ENCODE measurements at regions not wholly inside any gene's neighbourhood (a gene's known extent, or its start where the extent isn't known, plus 50 kb on each side); places are given as distances from the start of the nearest gene placed in this dataset.

- Histone ChIP-seq H3K9me3 (ENCODE audit: control insufficient read depth, insufficient read depth, low read length) (no peaks in the 10 kb centered on the region), H3K36me3 (ENCODE audit: control insufficient read depth, insufficient read depth, low read length) (no peaks in the 10 kb centered on the region), H3K4me1 (ENCODE audit: control insufficient read depth, insufficient read depth, low read length) (no peaks in the 10 kb centered on the region), H3K9ac (ENCODE audit: low read depth, low read length) (no peak overlapping the region), H3K4me3 (ENCODE audit: low read depth, low read length) (no peak overlapping the region), H3K27me3 (ENCODE audit: control insufficient read depth, insufficient read depth, low read length) (no peaks in the 10 kb centered on the region)
Measured at GRCh38 chr6:121748850-121749249, 313.4 kb downstream of the GJA1 start.

- H3K4me1 ChIP-seq (ENCODE audit: control insufficient read depth, insufficient read depth, low read length), result no peaks in the 10 kb centered on the region
- H3K9me3 ChIP-seq (ENCODE audit: control insufficient read depth, insufficient read depth, low read length), result no peaks in the 10 kb centered on the region
- H3K9ac ChIP-seq (ENCODE audit: low read depth, low read length), result no peak overlapping the region
- H3K36me3 ChIP-seq (ENCODE audit: control insufficient read depth, insufficient read depth, low read length), result no peaks in the 10 kb centered on the region
- no peak overlapping the region for H3K4me3 ChIP-seq (ENCODE audit: low read depth, low read length)
- H3K27me3 ChIP-seq (ENCODE audit: control insufficient read depth, insufficient read depth, low read length), result no peaks in the 10 kb centered on the region
Measured at GRCh38 chr6:121755485-121755884, 320.0 kb downstream of the GJA1 start.

- no peak overlapping the region for H3K9ac ChIP-seq (ENCODE audit: low read depth, low read length)
- H3K4me1 ChIP-seq (ENCODE audit: control insufficient read depth, insufficient read depth, low read length), result no peaks in the 10 kb centered on the region
- no peaks in the 10 kb centered on the region for H3K9me3 ChIP-seq (ENCODE audit: control insufficient read depth, insufficient read depth, low read length)
- no peaks in the 10 kb centered on the region for H3K36me3 ChIP-seq (ENCODE audit: control insufficient read depth, insufficient read depth, low read length)
- no peak overlapping the region for H3K4me3 ChIP-seq (ENCODE audit: low read depth, low read length)
- no peaks in the 10 kb centered on the region for H3K27me3 ChIP-seq (ENCODE audit: control insufficient read depth, insufficient read depth, low read length)
Measured at GRCh38 chr6:121756666-121757065, 321.2 kb downstream of the GJA1 start.

GRCh38 chr6:121759370-121759769, 323.9 kb downstream of the GJA1 start:
- Histone ChIP-seq H3K4me3 (ENCODE audit: low read depth, low read length) (no peak overlapping the region), H3K9ac (ENCODE audit: low read depth, low read length) (no peak overlapping the region), H3K36me3 (ENCODE audit: control insufficient read depth, insufficient read depth, low read length) (no peaks in the 10 kb centered on the region), H3K9me3 (ENCODE audit: control insufficient read depth, insufficient read depth, low read length) (no peaks in the 10 kb centered on the region), H3K4me1 (ENCODE audit: control insufficient read depth, insufficient read depth, low read length) (no peaks in the 10 kb centered on the region), H3K27me3 (ENCODE audit: control insufficient read depth, insufficient read depth, low read length) (no peaks in the 10 kb centered on the region)

GRCh38 chr6:121760191-121760590, 324.7 kb downstream of the GJA1 start:
- Histone ChIP-seq H3K36me3 (ENCODE audit: control insufficient read depth, insufficient read depth, low read length) (no peaks in the 10 kb centered on the region), H3K4me1 (ENCODE audit: control insufficient read depth, insufficient read depth, low read length) (no peaks in the 10 kb centered on the region), H3K9ac (ENCODE audit: low read depth, low read length) (no peak overlapping the region), H3K27me3 (ENCODE audit: control insufficient read depth, insufficient read depth, low read length) (no peaks in the 10 kb centered on the region), H3K4me3 (ENCODE audit: low read depth, low read length) (no peak overlapping the region), H3K9me3 (ENCODE audit: control insufficient read depth, insufficient read depth, low read length) (no peaks in the 10 kb centered on the region)

- Histone ChIP-seq H3K36me3 (ENCODE audit: control insufficient read depth, insufficient read depth, low read length) (no peaks in the 10 kb centered on the region), H3K4me3 (ENCODE audit: low read depth, low read length) (no peak overlapping the region), H3K9me3 (ENCODE audit: control insufficient read depth, insufficient read depth, low read length) (no peaks in the 10 kb centered on the region), H3K4me1 (ENCODE audit: control insufficient read depth, insufficient read depth, low read length) (no peaks in the 10 kb centered on the region), H3K27me3 (ENCODE audit: control insufficient read depth, insufficient read depth, low read length) (no peaks in the 10 kb centered on the region), H3K9ac (ENCODE audit: low read depth, low read length) (no peak overlapping the region)
Measured at GRCh38 chr6:121760745-121761144, 325.3 kb downstream of the GJA1 start.

- no peak overlapping the region for H3K4me3 ChIP-seq (ENCODE audit: low read depth, low read length)
- H3K9me3 ChIP-seq (ENCODE audit: control insufficient read depth, insufficient read depth, low read length), result no peaks in the 10 kb centered on the region
- no peak overlapping the region for H3K9ac ChIP-seq (ENCODE audit: low read depth, low read length)
- no peaks in the 10 kb centered on the region for H3K27me3 ChIP-seq (ENCODE audit: control insufficient read depth, insufficient read depth, low read length)
- no peaks in the 10 kb centered on the region for H3K36me3 ChIP-seq (ENCODE audit: control insufficient read depth, insufficient read depth, low read length)
- H3K4me1 ChIP-seq (ENCODE audit: control insufficient read depth, insufficient read depth, low read length), result no peaks in the 10 kb centered on the region
Measured at GRCh38 chr6:121764493-121764892, 329.0 kb downstream of the GJA1 start.

- Histone ChIP-seq H3K4me1 (ENCODE audit: control insufficient read depth, insufficient read depth, low read length) (no peaks in the 10 kb centered on the region), H3K9ac (ENCODE audit: low read depth, low read length) (no peak overlapping the region), H3K9me3 (ENCODE audit: control insufficient read depth, insufficient read depth, low read length) (no peaks in the 10 kb centered on the region), H3K4me3 (ENCODE audit: low read depth, low read length) (no peak overlapping the region), H3K27me3 (ENCODE audit: control insufficient read depth, insufficient read depth, low read length) (no peaks in the 10 kb centered on the region), H3K36me3 (ENCODE audit: control insufficient read depth, insufficient read depth, low read length) (no peaks in the 10 kb centered on the region)
Measured at GRCh38 chr6:121765060-121765459, 329.6 kb downstream of the GJA1 start.

GRCh38 chr6:121767211-121767610, 331.8 kb downstream of the GJA1 start:
- no peaks in the 10 kb centered on the region for H3K4me1 ChIP-seq (ENCODE audit: control insufficient read depth, insufficient read depth, low read length)
- H3K4me3 ChIP-seq (ENCODE audit: low read depth, low read length), result no peak overlapping the region
- H3K9ac ChIP-seq (ENCODE audit: low read depth, low read length), result no peak overlapping the region
- H3K36me3 ChIP-seq (ENCODE audit: control insufficient read depth, insufficient read depth, low read length), result no peaks in the 10 kb centered on the region
- H3K27me3 ChIP-seq (ENCODE audit: control insufficient read depth, insufficient read depth, low read length), result no peaks in the 10 kb centered on the region
- no peaks in the 10 kb centered on the region for H3K9me3 ChIP-seq (ENCODE audit: control insufficient read depth, insufficient read depth, low read length)

GRCh38 chr6:121770943-121771342, 335.5 kb downstream of the GJA1 start:
- Histone ChIP-seq H3K9ac (ENCODE audit: low read depth, low read length) (no peak overlapping the region), H3K9me3 (ENCODE audit: control insufficient read depth, insufficient read depth, low read length) (no peaks in the 10 kb centered on the region), H3K27me3 (ENCODE audit: control insufficient read depth, insufficient read depth, low read length) (no peaks in the 10 kb centered on the region), H3K4me3 (ENCODE audit: low read depth, low read length) (no peak overlapping the region), H3K36me3 (ENCODE audit: control insufficient read depth, insufficient read depth, low read length) (no peaks in the 10 kb centered on the region), H3K4me1 (ENCODE audit: control insufficient read depth, insufficient read depth, low read length) (no peaks in the 10 kb centered on the region)

- no peaks in the 10 kb centered on the region for H3K36me3 ChIP-seq (ENCODE audit: control insufficient read depth, insufficient read depth, low read length)
- H3K4me1 ChIP-seq (ENCODE audit: control insufficient read depth, insufficient read depth, low read length), result no peaks in the 10 kb centered on the region
- H3K4me3 ChIP-seq (ENCODE audit: low read depth, low read length), result no peak overlapping the region
- no peak overlapping the region for H3K9ac ChIP-seq (ENCODE audit: low read depth, low read length)
- no peaks in the 10 kb centered on the region for H3K9me3 ChIP-seq (ENCODE audit: control insufficient read depth, insufficient read depth, low read length)
- no peaks in the 10 kb centered on the region for H3K27me3 ChIP-seq (ENCODE audit: control insufficient read depth, insufficient read depth, low read length)
Measured at GRCh38 chr6:121771937-121772720, 336.7 kb downstream of the GJA1 start.

- no peaks in the 10 kb centered on the region for H3K27me3 ChIP-seq (ENCODE audit: control insufficient read depth, insufficient read depth, low read length)
- H3K4me1 ChIP-seq (ENCODE audit: control insufficient read depth, insufficient read depth, low read length), result no peaks in the 10 kb centered on the region
- H3K4me3 ChIP-seq (ENCODE audit: low read depth, low read length), result no peak overlapping the region
- no peaks in the 10 kb centered on the region for H3K9me3 ChIP-seq (ENCODE audit: control insufficient read depth, insufficient read depth, low read length)
- no peak overlapping the region for H3K9ac ChIP-seq (ENCODE audit: low read depth, low read length)
- no peaks in the 10 kb centered on the region for H3K36me3 ChIP-seq (ENCODE audit: control insufficient read depth, insufficient read depth, low read length)
Measured at GRCh38 chr6:121776054-121776453, 340.6 kb downstream of the GJA1 start.
